ENCODE measurements at regions not wholly inside any gene's neighbourhood (a gene's known extent, or its start where the extent isn't known, plus 50 kb on each side); places are given as distances from the start of the nearest gene placed in this dataset.

- no peak overlapping the region for H3K4me3 ChIP-seq (ENCODE audit: low read depth, low read length)
- TF ChIP-seq CTCF (IDR thresholded peaks at IDR 0.05; ENCODE audit: low read depth, low read length): no peak
These were observed 308.6 kb downstream of the MATN1 start for GRCh38 chr1:30414851-30415165.

GRCh38 chr1:30414086-30414850, 309.1 kb downstream of the MATN1 start:
- no peak overlapping the region for H3K4me3 ChIP-seq (ENCODE audit: low read depth, low read length)
- no peak for TF ChIP-seq CTCF (IDR thresholded peaks at IDR 0.05; ENCODE audit: low read depth, low read length)

- no peak overlapping the region for H3K4me3 ChIP-seq (ENCODE audit: low read depth, low read length)
- TF ChIP-seq CTCF (IDR thresholded peaks at IDR 0.05; ENCODE audit: low read depth, low read length): no peak
These were observed 309.8 kb downstream of the MATN1 start for GRCh38 chr1:30413606-30414005.

DNA sequence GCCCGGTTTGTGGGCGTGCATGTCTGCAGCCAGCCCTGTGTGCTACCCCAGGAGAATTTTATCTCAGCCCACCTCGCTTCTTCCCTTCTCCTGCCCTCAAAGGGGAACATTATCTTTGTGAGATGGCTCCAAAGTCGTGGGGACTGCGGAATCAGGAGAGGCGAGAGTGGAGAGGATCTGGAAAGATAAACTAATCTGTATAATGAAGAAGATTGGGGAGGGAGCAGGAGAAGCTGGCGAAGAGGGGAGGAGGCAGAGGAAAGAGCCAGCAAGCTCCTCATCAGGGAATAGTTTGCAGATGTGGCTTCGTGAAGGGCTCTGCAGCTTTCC, 310.3 kb downstream of the MATN1 start:
- H3K4me3 ChIP-seq (ENCODE audit: low read depth, low read length): no peak overlapping the region
- TF ChIP-seq CTCF (IDR thresholded peaks at IDR 0.05; ENCODE audit: low read depth, low read length): no peak

DNA sequence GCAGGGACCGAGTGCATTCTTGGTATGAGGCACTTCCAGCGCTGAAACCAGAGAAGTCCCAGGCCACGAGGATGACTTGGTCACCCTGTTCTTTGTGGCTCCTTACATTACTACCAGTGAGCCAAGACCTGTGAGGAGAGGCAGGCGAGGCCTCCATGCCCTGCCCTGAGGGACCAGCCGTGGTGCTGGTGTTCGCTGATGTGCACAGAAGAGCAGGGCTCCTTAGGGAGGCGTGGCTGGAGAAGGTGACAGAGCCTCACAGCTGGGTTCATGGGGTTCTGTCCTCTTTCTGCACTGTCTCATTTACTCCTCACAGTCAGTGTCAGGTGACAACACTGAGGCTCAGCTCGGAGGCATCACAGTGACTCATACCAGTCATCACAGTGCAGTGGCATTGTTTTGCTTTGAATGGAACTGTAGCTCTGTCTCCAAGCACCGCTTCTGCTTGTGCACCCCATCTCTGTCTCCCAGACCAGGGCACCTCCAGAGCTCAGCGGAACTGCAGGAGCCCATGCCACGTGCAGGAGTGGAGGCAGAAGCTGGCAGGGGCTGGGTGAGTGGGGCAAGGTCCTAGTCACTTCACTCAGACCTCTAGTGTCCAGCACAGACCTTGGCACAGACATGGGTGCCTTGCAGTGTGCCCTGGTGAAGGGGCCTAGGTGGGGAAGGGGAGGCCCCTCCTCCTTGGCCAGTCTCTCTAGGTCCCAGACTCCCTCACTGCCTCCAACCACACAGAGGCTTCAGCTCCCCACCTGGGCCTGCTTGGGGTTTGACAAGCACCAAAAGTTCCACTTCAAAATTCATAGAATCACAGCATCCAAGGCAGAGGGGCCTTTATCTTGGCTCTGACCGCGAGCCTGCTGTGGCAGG, 310.9 kb downstream of the MATN1 start:
- no peak overlapping the region for H3K4me3 ChIP-seq (ENCODE audit: low read depth, low read length)
- no peak for TF ChIP-seq CTCF (IDR thresholded peaks at IDR 0.05; ENCODE audit: low read depth, low read length)

GRCh38 chr1:30411206-30411605, 312.2 kb downstream of the MATN1 start:
- H3K4me3 ChIP-seq (ENCODE audit: low read depth, low read length): no peak overlapping the region
- TF ChIP-seq CTCF (IDR thresholded peaks at IDR 0.05; ENCODE audit: low read depth, low read length): no peak

DNA sequence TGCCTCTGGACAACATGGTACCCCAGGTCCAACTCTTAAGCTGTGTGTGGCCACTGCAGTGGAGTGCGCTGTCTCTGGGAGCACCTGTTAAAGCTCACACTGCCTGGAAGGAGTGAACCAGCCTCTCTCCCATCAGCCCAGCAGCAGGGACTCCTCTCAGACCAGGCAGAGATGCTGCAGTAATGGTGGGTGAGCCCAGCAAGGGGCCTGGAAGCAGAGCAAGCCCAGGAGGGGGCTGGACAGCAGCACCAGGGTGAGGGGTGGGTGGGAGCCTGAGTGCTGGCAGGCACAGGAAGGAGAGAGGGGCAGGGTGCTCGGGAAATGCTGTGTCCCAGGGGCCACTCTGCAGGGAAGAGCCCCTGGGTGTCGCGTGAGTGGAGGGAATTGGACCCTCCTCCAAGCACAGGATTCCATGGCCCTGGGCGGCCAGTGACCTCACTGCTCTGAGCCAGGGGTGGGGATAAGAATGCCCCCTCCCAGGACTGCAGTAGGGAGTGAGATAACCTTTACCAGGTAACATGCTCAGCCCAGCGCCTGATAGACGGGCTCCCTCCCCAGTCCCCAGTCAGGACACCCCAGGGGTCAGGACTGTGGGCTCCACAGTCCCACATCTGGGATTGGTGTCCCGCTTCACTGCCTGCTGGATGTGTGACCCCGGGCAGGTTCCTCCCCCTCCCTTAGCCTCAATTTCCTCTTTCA, 313.1 kb downstream of the MATN1 start:
- no peak for TF ChIP-seq CTCF (IDR thresholded peaks at IDR 0.05; ENCODE audit: low read depth, low read length)
- H3K4me3 ChIP-seq (ENCODE audit: low read depth, low read length): no peak overlapping the region

All from WI38 (cell line).